Upper lobe of right lung (tissue), 1 donor: ENCODE measurements at regions not wholly inside any gene's neighbourhood (a gene's known extent, or its start where the extent isn't known, plus 50 kb on each side); places are given as distances from the start of the nearest gene placed in this dataset.

Experiments used
- ATAC-seq: fragments of 200-7000 bp; cut with Tn5 transposase; one replicate; pipeline ENCODE4 v1.9.1; 2020; ENCODE audit warnings: mild to moderate bottlenecking, moderate library complexity
- DNase-seq: peaks from one replicate; pipeline ENCODE4 v3.0.0-alpha.2; 2020
- H3K27ac ChIP-seq: fragments of 200-600 bp; one replicate; pipeline ENCODE4 v1.8.0; 2022
- H3K27me3 ChIP-seq: fragments of 200-600 bp; one replicate; pipeline ENCODE4 v1.8.0; 2022; ENCODE audit warnings: mild to moderate bottlenecking
- H3K36me3 ChIP-seq: fragments of 200-600 bp; one replicate; pipeline ENCODE4 v1.8.0; 2022
- H3K4me1 ChIP-seq: fragments of 200-600 bp; one replicate; pipeline ENCODE4 v1.8.0; 2022
- H3K4me3 ChIP-seq: fragments of 200-600 bp; one replicate; pipeline ENCODE4 v1.8.0; 2022; ENCODE audit warnings: mild to moderate bottlenecking
- H3K9me3 ChIP-seq: fragments of 200-600 bp; one replicate; pipeline ENCODE4 v1.8.0; 2022
- intact Hi-C: fragments of 100-400 bp; cut with DNase I; formaldehyde crosslinking; loops from one replicate; pipeline ENCODE4 v1.11.0; 2022
- TF ChIP-seq, protein P1 (sequence below): fragments of 200-600 bp; IDR thresholded peaks from one replicate; pipeline ENCODE4 v1.8.0; 2022; ENCODE audit warnings: antibody characterized with exemption
- donor health status: DM: no; HTN: yes; CAD: no; lungs with severe emphysema.

DNA sequence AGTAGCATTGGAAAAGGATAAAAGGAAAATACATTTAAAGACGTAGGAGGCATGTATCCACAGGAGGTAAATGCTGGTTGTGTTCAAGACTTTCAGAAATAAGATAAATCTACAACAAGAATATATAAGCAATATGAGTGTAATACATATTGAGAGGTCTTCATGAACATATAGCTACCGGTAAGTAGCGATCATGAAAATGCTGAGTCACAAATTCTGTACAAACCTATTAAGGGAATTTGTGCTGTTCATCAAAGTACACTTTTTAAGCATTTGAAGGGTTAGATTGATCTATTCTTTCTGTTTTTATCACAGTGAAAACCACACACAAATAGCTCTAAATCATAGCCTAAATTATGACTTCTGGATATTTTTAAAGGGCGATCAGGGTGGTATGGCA lies 173.1 kb upstream of the NYAP2 start:
- Histone ChIP-seq H3K4me3 (no peak overlapping the region), H3K4me1 (no peaks in the 10 kb centered on the region), H3K9me3 (no peaks in the 10 kb centered on the region), H3K27me3 (no peaks in the 10 kb centered on the region), H3K36me3 (no peaks in the 10 kb centered on the region), H3K27ac (no peak overlapping the region)
- intact Hi-C loops: no loop called here
- ATAC-seq: no peak
- TF ChIP-seq, protein P1, sequence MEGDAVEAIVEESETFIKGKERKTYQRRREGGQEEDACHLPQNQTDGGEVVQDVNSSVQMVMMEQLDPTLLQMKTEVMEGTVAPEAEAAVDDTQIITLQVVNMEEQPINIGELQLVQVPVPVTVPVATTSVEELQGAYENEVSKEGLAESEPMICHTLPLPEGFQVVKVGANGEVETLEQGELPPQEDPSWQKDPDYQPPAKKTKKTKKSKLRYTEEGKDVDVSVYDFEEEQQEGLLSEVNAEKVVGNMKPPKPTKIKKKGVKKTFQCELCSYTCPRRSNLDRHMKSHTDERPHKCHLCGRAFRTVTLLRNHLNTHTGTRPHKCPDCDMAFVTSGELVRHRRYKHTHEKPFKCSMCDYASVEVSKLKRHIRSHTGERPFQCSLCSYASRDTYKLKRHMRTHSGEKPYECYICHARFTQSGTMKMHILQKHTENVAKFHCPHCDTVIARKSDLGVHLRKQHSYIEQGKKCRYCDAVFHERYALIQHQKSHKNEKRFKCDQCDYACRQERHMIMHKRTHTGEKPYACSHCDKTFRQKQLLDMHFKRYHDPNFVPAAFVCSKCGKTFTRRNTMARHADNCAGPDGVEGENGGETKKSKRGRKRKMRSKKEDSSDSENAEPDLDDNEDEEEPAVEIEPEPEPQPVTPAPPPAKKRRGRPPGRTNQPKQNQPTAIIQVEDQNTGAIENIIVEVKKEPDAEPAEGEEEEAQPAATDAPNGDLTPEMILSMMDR: no peak
- no peak for DNase-seq

DNA sequence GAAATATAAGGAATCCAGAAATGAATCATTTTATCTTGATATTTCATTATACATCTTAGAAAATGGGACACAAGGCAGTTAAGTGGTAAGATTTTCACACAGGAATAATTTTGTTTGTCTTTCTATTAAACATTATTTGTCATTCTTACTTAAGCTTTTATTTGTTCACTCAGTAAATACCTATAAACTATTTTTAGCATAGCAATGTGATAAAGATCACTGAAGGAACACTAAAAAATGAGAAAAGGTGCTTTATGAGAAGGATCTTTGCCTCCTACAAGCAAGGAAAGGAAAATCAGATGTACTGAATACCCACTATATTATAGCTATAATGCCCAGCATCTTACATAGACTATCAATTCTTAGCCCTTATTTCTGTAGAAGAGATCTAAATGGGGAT lies 176.2 kb upstream of the NYAP2 start:
- Histone ChIP-seq H3K27ac (no peak overlapping the region), H3K4me1 (no peaks in the 10 kb centered on the region), H3K4me3 (no peak overlapping the region), H3K27me3 (no peaks in the 10 kb centered on the region), H3K9me3 (no peaks in the 10 kb centered on the region), H3K36me3 (no peaks in the 10 kb centered on the region)
- intact Hi-C loops: no loop called here
- TF ChIP-seq, protein P1: no peak
- ATAC-seq (no peak), DNase-seq (no peak)

DNA sequence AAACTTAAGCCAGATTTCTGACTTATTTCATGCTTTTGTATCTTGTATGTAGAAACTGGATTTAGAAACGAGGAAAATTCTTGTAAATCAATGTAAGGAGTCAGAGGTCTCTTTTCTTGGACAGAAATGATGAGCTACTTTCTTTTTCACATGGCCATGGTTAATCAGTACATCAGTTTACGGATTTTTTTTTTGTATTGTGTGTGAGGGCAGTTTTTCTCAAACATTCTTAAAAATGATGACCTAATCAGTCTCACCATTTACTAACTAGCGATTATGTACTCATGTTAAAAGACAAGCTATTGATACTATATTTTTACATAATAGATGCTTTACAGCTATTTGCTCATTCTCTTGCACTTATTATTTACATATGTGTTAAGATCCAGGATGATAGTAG lies 165.2 kb upstream of the DOCK10 start:
- DNase-seq (no peak), ATAC-seq (no peak)
- intact Hi-C loops: no loop called here

GRCh38 chr2:225207043-225207442 lies 164.8 kb upstream of the DOCK10 start:
- no peak for ATAC-seq
- no peak overlapping the region for H3K27ac ChIP-seq
- TF ChIP-seq, protein P1: no peak
- H3K4me1 ChIP-seq: no peaks in the 10 kb centered on the region
- no peak overlapping the region for H3K4me3 ChIP-seq
- intact Hi-C loops: no loop called here
- H3K36me3 ChIP-seq: no peaks in the 10 kb centered on the region
- H3K27me3 ChIP-seq: no peaks in the 10 kb centered on the region
- no peaks in the 10 kb centered on the region for H3K9me3 ChIP-seq
- DNase-seq: no peak

More for the DNA sequence above, 165.2 kb upstream of the DOCK10 start:
- TF ChIP-seq, protein P1: no peak
- Histone ChIP-seq H3K9me3 (no peaks in the 10 kb centered on the region), H3K27ac (no peak overlapping the region), H3K36me3 (no peaks in the 10 kb centered on the region), H3K27me3 (no peaks in the 10 kb centered on the region), H3K4me3 (no peak overlapping the region), H3K4me1 (no peaks in the 10 kb centered on the region)

DNA sequence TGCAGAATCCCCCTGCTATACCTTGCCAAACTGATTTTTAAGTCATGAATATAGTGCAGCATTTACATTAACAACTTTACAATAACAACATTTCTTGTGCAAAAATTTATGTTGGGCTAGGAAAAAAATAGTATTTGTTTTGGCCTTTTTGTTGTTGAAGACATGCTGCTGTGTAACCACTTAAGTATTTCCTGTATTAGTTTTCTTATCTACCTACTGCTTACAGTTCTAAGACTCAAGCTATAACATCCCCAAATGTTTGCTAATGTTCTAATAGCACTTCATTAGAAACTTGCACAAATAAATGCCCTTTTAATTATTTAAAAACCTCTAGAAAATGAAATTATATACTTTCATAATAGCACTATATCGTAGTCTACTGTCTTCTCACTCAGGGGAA lies 154.3 kb upstream of the DOCK10 start:
- no peak for ATAC-seq
- intact Hi-C loops: no loop called here
- Histone ChIP-seq H3K4me3 (no peak overlapping the region), H3K4me1 (no peaks in the 10 kb centered on the region), H3K9me3 (no peaks in the 10 kb centered on the region), H3K27ac (no peak overlapping the region), H3K27me3 (no peaks in the 10 kb centered on the region), H3K36me3 (no peaks in the 10 kb centered on the region)
- no peak for DNase-seq
- TF ChIP-seq, protein P1: no peak

DNA sequence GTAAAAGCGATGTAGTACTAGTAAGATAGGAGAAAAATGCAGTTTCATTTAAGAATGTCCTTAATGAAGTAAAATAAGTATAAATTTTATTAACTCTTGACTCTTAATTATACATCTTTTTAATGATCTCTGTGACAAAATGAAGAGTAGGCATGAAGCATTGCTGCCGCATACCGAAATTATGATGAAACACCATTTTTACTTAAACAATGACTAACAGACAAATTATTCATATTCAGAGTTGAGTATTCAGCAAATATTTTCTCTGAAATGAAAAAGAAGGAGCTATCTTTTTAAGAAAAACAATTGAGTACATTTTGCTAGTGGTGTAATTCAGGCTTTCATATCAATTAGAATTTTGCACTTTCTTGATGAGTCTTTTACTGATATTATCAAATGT lies 150.6 kb upstream of the DOCK10 start:
- DNase-seq (no peak), ATAC-seq (no peak)
- no peaks in the 10 kb centered on the region for H3K4me1 ChIP-seq
- no peaks in the 10 kb centered on the region for H3K9me3 ChIP-seq
- intact Hi-C loops: no loop called here
- H3K27me3 ChIP-seq: no peaks in the 10 kb centered on the region
- TF ChIP-seq, protein P1: no peak
- no peak overlapping the region for H3K27ac ChIP-seq
- H3K36me3 ChIP-seq: no peaks in the 10 kb centered on the region
- H3K4me3 ChIP-seq: no peak overlapping the region
